Heart right ventricle (tissue), 16 donors: ENCODE measurements at regions not wholly inside any gene's neighbourhood (a gene's known extent, or its start where the extent isn't known, plus 50 kb on each side); places are given as distances from the start of the nearest gene placed in this dataset.

Experiments
- ATAC-seq, 8 donors: fragments of 200-7000 bp; cut with Tn5 transposase; one replicate each; pipeline ENCODE4 v1.9.1; 2020; ENCODE audit warnings: mild to moderate bottlenecking in 8 of 8, moderate library complexity in 8 of 8, moderate number of reproducible peaks in 1 of 8
- DNase-seq, 2 donors: peaks; one replicate each; pipeline ENCODE4 v3.0.0-alpha.2; 2020
- H3K27ac ChIP-seq, 10 donors: fragments of 200-600 bp; sonication (generic) in 2 of 10; one replicate each; pipeline versions ENCODE4 v1.5.0 to v1.8.0; 2020 to 2022; ENCODE audit warnings: mild to moderate bottlenecking in 3 of 10
- H3K27me3 ChIP-seq, 7 donors: fragments of 200-600 bp; one replicate each; pipeline ENCODE4 v1.8.0; 2021 to 2022; ENCODE audit warnings: mild to moderate bottlenecking in 2 of 7
- H3K36me3 ChIP-seq, 9 donors: fragments of 200-600 bp; sonication (generic) in 1 of 9; one replicate each; pipeline versions ENCODE4 v1.5.0 to v1.8.0; 2020 to 2022; ENCODE audit warnings: mild to moderate bottlenecking in 2 of 9
- H3K4me1 ChIP-seq, 9 donors: fragments of 200-600 bp; sonication (generic) in 1 of 9; one replicate each; pipeline versions ENCODE4 v1.5.0 to v1.8.0; 2020 to 2022; ENCODE audit warnings: mild to moderate bottlenecking in 4 of 9
- H3K4me3 ChIP-seq, 10 donors: fragments of 200-600 bp; sonication (generic) in 2 of 10; one replicate each; pipeline versions ENCODE4 v1.5.0 to v1.8.0; 2020 to 2022; ENCODE audit warnings: mild to moderate bottlenecking in 7 of 10, moderate library complexity in 2 of 10
- H3K9me3 ChIP-seq, 11 donors: fragments of 200-600 bp in 10 of 11; sonication (generic) in 2 of 11; one replicate each; pipeline versions ENCODE4 v1.5.0 to v1.8.0; 2013 to 2022; ENCODE audit warnings: mild to moderate bottlenecking in 2 of 11, control low read depth in 1 of 11, moderate library complexity in 1 of 11
- CTCF ChIP-seq, 9 donors: fragments of 200-600 bp; sonication (generic) in 2 of 9; IDR thresholded peaks; one replicate each; pipeline versions ENCODE4 v1.5.0 to v1.8.0; 2021 to 2022; ENCODE audit warnings: antibody characterized with exemption in 9 of 9, mild to moderate bottlenecking in 5 of 9, moderate library complexity in 1 of 9
- WGBS, 2 donors: extraction: QIAGEN DNeasy Blood & Tissue Kit; methylation state at CpG; one replicate each; pipeline ENCODE4 v1.1.7; 2013; ENCODE audit warnings: inconsistent platforms in 1 of 2; 5-methylcytosine and 5-hydroxymethylcytosine counted together
- intact Hi-C, 10 donors: fragments of 100-400 bp; cut with DNase I; formaldehyde crosslinking; loops; one replicate each; pipeline versions ENCODE4 v1.11.1 to v1.14.2; 2022
- donor health status: Arrhythmogenic right ventricular cardiomyopathy.
- donor health status: ischemic (EF 13 %, LVEDD 7.1; RV severe dilation, severe dysfunction).
- donor health status: healthy with polysubstance abuse.
- donor health status: DM: no; HTN: yes; CAD: no.
- donor health status: DM: no; HTN: no; CAD: no.
- donor health status: ischemic (EF 25% LVEDD 6.9; RV normal size, moderate dysfunction).
- donor health status: ischemic (EF 25% LVEDD 5.7; RV mildly dilated, moderate dysfunction).
- donor health status: healthy.
- donor health status: DM: yes; HTN: yes; CAD: no.
- donor health status: Ischemic cardiomyopathy.
- donor health status: ischemic (EF 35%, LVEDD 5.7; RV mildly dilated, moderate dysfunction).
- donor health status: nonischemic (EF 11% LVEDD 7.7; RV severe dilation, severe dysfunction).
- donor health status: DM: yes; HTN: yes; CAD: no.
- donor health status: PGD.
- donor health status: ischemic (EF 29% LVEDD 5.4; RV normal size, mild dysfunction).
- donor health status: nonischemic (EF 23%, LVEDD 6.1; RV moderate dilation, normal function).

GRCh38 chr18:4831791-4832375 lies 365.2 kb downstream of the AKAIN1 start:
- Histone ChIP-seq H3K9me3 (peaks cover 0 to 17% (median 0%) of the 10 kb centered on the region in 11 donors), H3K27me3 (no peaks in the 10 kb centered on the region), H3K4me3 (no peak overlapping the region), H3K4me1 (no peaks in the 10 kb centered on the region), H3K36me3 (no peaks in the 10 kb centered on the region), H3K27ac (no peak overlapping the region)
- TF ChIP-seq CTCF (IDR thresholded peaks at IDR 0.05): no peak
- intact Hi-C loops: no loop called here
- DNase-seq (no peak), ATAC-seq (no peak)
- WGBS, 2 donors: 53 to 59% methylated on average over 5 of the region's 5 CpGs

GRCh38 chr18:4831127-4831526 lies 365.9 kb downstream of the AKAIN1 start:
- Histone ChIP-seq H3K27me3 (no peaks in the 10 kb centered on the region), H3K27ac (no peak overlapping the region), H3K4me3 (no peak overlapping the region), H3K9me3 (peaks cover 0 to 17% (median 0%) of the 10 kb centered on the region in 11 donors), H3K36me3 (no peaks in the 10 kb centered on the region), H3K4me1 (no peaks in the 10 kb centered on the region)
- DNase-seq: no peak
- TF ChIP-seq CTCF (IDR thresholded peaks at IDR 0.05): no peak
- ATAC-seq: no peak
- WGBS, 2 donors: 45 to 63% methylated on average over 2 of the region's 2 CpGs
- intact Hi-C loops: no loop called here

- H3K27me3 ChIP-seq: no peaks in the 10 kb centered on the region
- no peak for ATAC-seq
- H3K27ac ChIP-seq: no peak overlapping the region
- H3K4me3 ChIP-seq: no peak overlapping the region
- no peaks in the 10 kb centered on the region for H3K4me1 ChIP-seq
- no peak for DNase-seq
- peaks cover 0 to 22% (median 0%) of the 10 kb centered on the region in 11 donors for H3K9me3 ChIP-seq
- no peak for TF ChIP-seq CTCF (IDR thresholded peaks at IDR 0.05)
- intact Hi-C loops: no loop called here
- 62 to 77% methylated on average over 3 of the region's 3 CpGs for WGBS, 2 donors
- no peaks in the 10 kb centered on the region for H3K36me3 ChIP-seq
These were observed 368.0 kb upstream of the DLGAP1 start for GRCh38 chr18:4823091-4823490.

GRCh38 chr18:4821801-4822200 lies 366.7 kb upstream of the DLGAP1 start:
- Histone ChIP-seq H3K27ac (no peak overlapping the region), H3K4me1 (no peaks in the 10 kb centered on the region), H3K36me3 (no peaks in the 10 kb centered on the region), H3K4me3 (no peak overlapping the region), H3K27me3 (no peaks in the 10 kb centered on the region), H3K9me3 (peaks cover 0 to 19% (median 0%) of the 10 kb centered on the region in 11 donors)
- no peak for TF ChIP-seq CTCF (IDR thresholded peaks at IDR 0.05)
- ATAC-seq (no peak), DNase-seq (no peak)
- intact Hi-C loops: no loop called here
- 70 to 78% methylated on average over 2 of the region's 2 CpGs for WGBS, 2 donors
